GM21723 (cell line): ENCODE measurements at regions not wholly inside any gene's neighbourhood (a gene's known extent, or its start where the extent isn't known, plus 50 kb on each side); places are given as distances from the start of the nearest gene placed in this dataset.

ENCODE experiments used
- ATAC-seq: cut with Tn5 transposase; IDR thresholded peaks from one replicate; pipeline ENCODE4 v1.9.1; 2021; ENCODE audit warnings: mild to moderate bottlenecking, moderate library complexity; ENCODE audit not compliant: unreplicated experiment

- ATAC-seq: no peak
Observed at GRCh38 chr6:139862311-139862710, 487.9 kb upstream of the CITED2 start.

- ATAC-seq: no peak
Observed at GRCh38 chr6:139860203-139860602, 485.8 kb upstream of the CITED2 start.

DNA sequence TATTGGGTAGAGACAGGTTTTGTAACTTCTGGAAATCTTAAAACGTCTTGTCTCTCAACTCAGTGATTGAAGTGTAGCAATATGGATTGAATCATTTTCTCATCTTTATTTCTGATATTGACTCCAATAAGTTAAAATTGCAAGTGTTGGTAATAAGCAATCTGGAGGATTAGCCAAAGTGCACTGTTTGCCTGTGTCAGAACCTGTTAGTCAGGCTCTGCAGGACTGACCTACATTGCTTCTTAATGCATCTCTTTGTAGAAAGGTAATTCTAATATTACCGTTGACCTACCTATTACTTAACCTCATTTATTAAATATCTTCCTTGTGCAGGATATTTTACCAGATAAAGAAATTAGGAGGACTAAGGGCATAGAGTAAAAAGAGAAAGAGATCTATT lies 484.0 kb upstream of the CITED2 start:
- ATAC-seq: no peak

GRCh38 chr6:139857143-139857542 lies 482.7 kb upstream of the CITED2 start:
- no peak for ATAC-seq

DNA sequence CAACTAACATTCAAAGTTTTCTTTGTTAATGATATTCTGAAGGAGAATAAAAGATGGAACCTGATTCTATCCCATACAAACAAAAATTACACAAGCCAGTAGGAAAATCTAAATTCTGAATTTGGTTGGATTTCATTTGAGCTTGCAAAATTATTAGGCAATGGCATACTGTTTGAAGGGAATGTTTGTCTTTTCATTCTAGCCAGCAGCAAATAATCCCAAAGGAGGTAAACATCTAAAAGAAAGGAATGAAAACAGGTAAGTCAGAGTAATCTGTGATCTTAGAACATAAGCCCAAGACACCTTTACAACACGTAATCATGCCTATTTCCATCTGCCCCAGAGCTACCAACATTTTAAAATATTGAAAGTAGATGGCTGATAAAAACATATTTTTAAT lies 482.1 kb upstream of the CITED2 start:
- no peak for ATAC-seq

DNA sequence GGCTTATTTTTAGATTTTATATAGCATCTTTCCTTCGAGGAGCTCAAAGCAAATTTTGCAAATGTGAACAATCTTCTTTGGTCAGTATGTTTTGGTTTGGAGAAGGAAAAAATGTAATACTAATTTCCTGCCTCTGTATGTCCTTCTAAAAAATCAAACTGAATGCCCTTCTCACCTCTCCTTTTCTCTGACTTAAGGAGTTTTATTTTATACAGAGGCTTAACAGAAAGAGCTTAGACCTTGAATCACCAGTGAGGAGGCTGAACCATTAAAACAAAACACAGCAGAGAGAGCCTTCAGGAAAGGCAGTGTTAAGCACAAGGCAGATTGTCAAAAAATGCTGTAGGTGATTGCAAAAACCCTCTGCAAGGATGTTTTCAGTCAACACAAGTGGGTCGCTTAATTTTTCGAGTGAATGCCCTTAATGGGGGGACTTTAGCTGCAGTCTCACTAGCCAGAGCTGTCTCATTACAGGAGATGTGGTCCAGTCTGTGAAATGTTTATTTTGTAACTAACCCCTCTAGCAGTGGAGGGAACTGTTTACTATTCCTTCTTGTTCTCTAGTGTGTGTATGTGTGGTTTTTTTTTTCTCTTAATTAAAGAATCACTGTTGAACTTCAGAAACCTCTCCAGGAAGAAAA lies 481.3 kb upstream of the CITED2 start:
- no peak for ATAC-seq

- no peak for ATAC-seq
Observed at GRCh38 chr6:139853302-139853992, 479.0 kb upstream of the CITED2 start.

GRCh38 chr6:139852488-139853140 lies 478.2 kb upstream of the CITED2 start:
- no peak for ATAC-seq

DNA sequence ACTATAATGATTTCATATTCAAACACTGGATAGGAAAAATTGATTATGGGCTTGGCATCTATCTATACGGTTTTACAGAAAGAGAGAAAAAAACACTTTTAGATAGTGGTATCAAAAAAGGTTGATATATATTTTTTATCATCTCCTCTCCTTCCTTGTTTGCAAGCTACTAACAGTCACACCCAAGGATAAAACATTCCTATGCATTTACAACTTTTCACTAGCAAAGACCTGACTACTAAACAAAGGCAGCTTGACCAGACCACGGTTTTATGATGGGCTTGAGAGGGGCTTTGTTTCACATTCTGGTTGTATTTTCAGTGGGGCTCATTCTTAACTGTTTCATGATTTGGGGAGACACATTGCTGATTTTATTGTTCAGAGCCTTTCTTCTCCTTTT lies 477.6 kb upstream of the CITED2 start:
- ATAC-seq: no peak

GRCh38 chr6:139851206-139851605 lies 476.8 kb upstream of the CITED2 start:
- ATAC-seq: no peak

DNA sequence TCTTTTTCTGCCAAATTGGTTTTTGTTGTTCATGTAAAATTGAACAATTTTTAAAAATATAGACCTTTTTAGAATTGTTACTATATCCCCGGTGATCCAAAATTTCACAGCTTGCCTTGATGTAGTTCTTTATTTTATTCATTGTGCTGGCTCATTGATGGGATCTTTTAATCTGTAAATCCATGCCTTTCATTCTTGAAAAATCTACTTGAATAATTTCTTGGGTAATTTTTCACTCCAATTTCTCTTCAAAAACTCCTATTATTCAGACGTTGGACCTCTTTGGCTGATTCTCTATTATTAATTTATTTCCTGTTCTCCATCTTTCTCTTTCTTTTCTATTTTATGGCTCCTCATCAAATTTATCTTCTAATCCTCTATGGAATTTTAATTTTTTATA lies 476.1 kb upstream of the CITED2 start:
- ATAC-seq: no peak

- no peak for ATAC-seq
Observed at GRCh38 chr6:139847457-139847813, 473.0 kb upstream of the CITED2 start.

DNA sequence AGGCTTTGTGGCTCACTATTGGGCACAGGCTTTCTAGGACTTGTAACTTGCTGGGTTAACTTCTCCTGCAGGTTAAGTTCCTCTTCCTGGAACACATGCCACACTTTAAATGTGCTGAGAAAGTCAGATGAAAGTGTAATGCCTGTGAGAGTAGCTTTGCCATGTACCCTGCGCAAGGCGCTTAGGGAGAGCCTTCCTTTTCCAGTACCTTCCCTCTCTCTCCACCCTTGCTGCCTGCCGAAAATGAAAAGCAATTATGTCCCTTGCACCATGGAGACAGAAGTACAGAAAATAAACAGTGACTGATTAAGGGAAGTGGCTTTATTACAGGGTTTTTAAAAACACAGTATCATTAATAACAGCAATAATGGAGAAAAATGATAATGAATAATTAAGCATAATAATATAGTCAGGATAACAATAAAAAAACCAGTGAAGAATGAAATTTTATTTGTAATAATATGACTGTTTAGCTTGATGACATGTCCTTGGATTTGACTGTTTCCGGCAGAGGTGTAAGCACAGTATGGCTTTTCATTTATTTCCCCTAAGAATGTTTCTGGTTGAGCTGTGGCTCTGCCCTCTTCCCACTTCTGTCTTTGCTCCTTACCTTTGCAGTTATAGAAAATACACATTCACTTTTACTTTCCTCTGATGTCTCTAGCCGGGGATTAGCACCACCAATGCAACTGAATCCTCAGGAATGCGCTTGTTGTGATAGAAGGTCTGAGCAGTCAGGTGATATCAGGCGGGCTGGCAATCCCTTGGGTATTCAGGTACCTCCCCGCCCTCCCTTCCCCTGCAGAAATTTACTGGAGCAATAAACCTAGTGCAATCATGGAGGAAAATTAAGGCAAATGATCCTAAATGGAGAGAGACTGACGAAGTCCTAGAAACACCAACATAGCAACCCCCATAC lies 472.3 kb upstream of the CITED2 start:
- no peak for ATAC-seq

DNA sequence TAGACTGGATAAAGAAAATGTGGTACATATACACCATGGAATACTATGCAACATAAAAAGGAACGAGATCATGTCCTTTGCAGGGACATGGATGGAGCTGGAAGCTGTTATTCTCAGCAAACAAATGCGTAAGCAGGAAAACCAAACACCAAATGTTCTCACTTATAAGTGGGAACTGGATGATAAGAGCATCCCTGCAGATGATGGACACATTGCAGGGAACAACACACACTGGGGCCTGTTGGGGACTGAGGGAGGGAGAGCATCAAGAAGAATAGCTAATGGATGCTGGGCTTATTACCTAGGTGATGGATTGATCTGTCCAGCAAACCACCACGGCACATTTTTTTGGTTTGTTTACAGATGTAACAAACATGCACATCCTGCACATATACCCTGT lies 470.5 kb upstream of the CITED2 start:
- no peak for ATAC-seq

GRCh38 chr6:139841794-139842215 lies 467.4 kb upstream of the CITED2 start:
- ATAC-seq: peak; percentile 90

GRCh38 chr6:139839506-139840156 lies 465.2 kb upstream of the CITED2 start:
- no peak for ATAC-seq

- ATAC-seq: no peak
Observed at GRCh38 chr6:139834232-139834631, 459.8 kb upstream of the CITED2 start.

- no peak for ATAC-seq
Observed at GRCh38 chr6:139833592-139833991, 459.1 kb upstream of the CITED2 start.

GRCh38 chr6:139832493-139833305 lies 458.3 kb upstream of the CITED2 start:
- ATAC-seq: no peak

GRCh38 chr6:139829576-139829975 lies 455.1 kb upstream of the CITED2 start:
- ATAC-seq: no peak
